GM23338 (cell line): ENCODE measurements at regions not wholly inside any gene's neighbourhood (a gene's known extent, or its start where the extent isn't known, plus 50 kb on each side); places are given as distances from the start of the nearest gene placed in this dataset.

Experiments used
- ATAC-seq: fragments of 200-7000 bp; cut with Tn5 transposase; 3 replicates; pipeline ENCODE4 v1.9.1; 2020
- DNase-seq: peaks from one replicate; pipeline ENCODE4 v3.0.0-alpha.2; 2015; ENCODE audit warnings: low spot score
- H2AFZ ChIP-seq: fragments of 200-600 bp; sonication (generic); 2 replicates; pipeline ENCODE4 v1.8.0; 2016; ENCODE audit warnings: antibody characterized with exemption, mild to moderate bottlenecking, moderate library complexity
- H3F3A ChIP-seq: fragments of 200-600 bp; sonication (generic); replicated peaks from 2 replicates; pipeline ENCODE4 v1.8.0; 2017; ENCODE audit warnings: antibody characterized with exemption, mixed run types, low read depth
- H3K27ac ChIP-seq: fragments of 200-600 bp; sonication (generic); 2 replicates; pipeline ENCODE4 v1.6.1; 2016; ENCODE audit warnings: low read depth
- H3K27me3 ChIP-seq: fragments of 200-600 bp; sonication (generic); 2 replicates; pipeline ENCODE4 v1.8.0; 2016; ENCODE audit warnings: mild to moderate bottlenecking, mixed run types, moderate library complexity; ENCODE audit not compliant: insufficient read depth
- H3K36me3 ChIP-seq: fragments of 200-600 bp; sonication (generic); 2 replicates; pipeline ENCODE4 v1.8.0; 2016; ENCODE audit warnings: mild to moderate bottlenecking; ENCODE audit not compliant: insufficient read depth
- H3K4me1 ChIP-seq: fragments of 200-600 bp; sonication (generic); 2 replicates; pipeline ENCODE4 v1.8.0; 2016; ENCODE audit warnings: mild to moderate bottlenecking, moderate library complexity; ENCODE audit not compliant: insufficient read depth
- H3K4me2 ChIP-seq: fragments of 200-600 bp; sonication (generic); 2 replicates; pipeline ENCODE4 v1.7.1; 2017; ENCODE audit warnings: mixed run types
- H3K4me3 ChIP-seq: fragments of 200-600 bp; sonication (generic); 2 replicates; pipeline ENCODE4 v1.6.1; 2016; ENCODE audit warnings: mixed run types
- H3K79me2 ChIP-seq: fragments of 200-600 bp; sonication (generic); replicated peaks from 2 replicates; pipeline ENCODE4 v1.8.0; 2017; ENCODE audit warnings: mild to moderate bottlenecking; ENCODE audit not compliant: insufficient read depth
- H3K9me2 ChIP-seq: fragments of 200-600 bp; sonication (generic); 2 replicates; pipeline ENCODE4 v1.8.0; 2017; ENCODE audit not compliant: insufficient read depth
- H4K20me1 ChIP-seq: fragments of 200-600 bp; sonication (generic); replicated peaks from 2 replicates; pipeline ENCODE4 v1.8.0; 2017; ENCODE audit warnings: mild to moderate bottlenecking; ENCODE audit not compliant: insufficient read depth
- H3K27ac Mint-ChIP-seq: 2 replicates; pipeline ENCODE4 v1.8.0; 2020; ENCODE audit warnings: inconsistent platforms, mild to moderate bottlenecking, moderate library complexity, mixed read lengths
- H3K27me3 Mint-ChIP-seq: 3 replicates; pipeline ENCODE4 v1.8.0; 2022; ENCODE audit warnings: low read depth, mild to moderate bottlenecking, moderate library complexity, mixed read lengths, inconsistent platforms; ENCODE audit not compliant: insufficient read depth, poor library complexity
- H3K36me3 Mint-ChIP-seq: 3 replicates; pipeline ENCODE4 v1.8.0; 2021; ENCODE audit warnings: low read depth, mild to moderate bottlenecking, inconsistent platforms, moderate library complexity, mixed read lengths
- H3K4me1 Mint-ChIP-seq: 3 replicates; pipeline ENCODE4 v1.8.0; 2020; ENCODE audit warnings: mild to moderate bottlenecking, inconsistent platforms, mixed read lengths
- H3K4me3 Mint-ChIP-seq: 3 replicates; pipeline ENCODE4 v1.8.0; 2021; ENCODE audit warnings: moderate library complexity, mild to moderate bottlenecking, inconsistent platforms, mixed read lengths
- H3K9me3 Mint-ChIP-seq: 3 replicates; pipeline ENCODE4 v1.8.0; 2020; ENCODE audit warnings: moderate library complexity, mild to moderate bottlenecking, inconsistent platforms, mixed read lengths
- CREB1 ChIP-seq: fragments of 250-450 bp; sonication (Bioruptor Pico); IDR thresholded peaks from 2 replicates; pipeline ENCODE4 v1.5.0; 2020; ENCODE audit warnings: low read depth, mild to moderate bottlenecking, moderate library complexity
- CTCF ChIP-seq, 2 experiments: fragments of 200-600 bp in 1 of 2; sonication (generic) in 1 of 2; conservative IDR thresholded peaks; 2 replicates each; pipeline versions ENCODE4 v1.5.1 to v1.6.1; 2016 to 2017; ENCODE audit warnings: antibody characterized with exemption in 2 of 2, low read depth in 2 of 2, mild to moderate bottlenecking in 2 of 2, moderate library complexity in 1 of 2
- ETS1 ChIP-seq: IDR thresholded peaks from 2 replicates; pipeline ENCODE4 v1.6.1; 2016; ENCODE audit warnings: antibody characterized with exemption
- EZH2 ChIP-seq: fragments of 200-600 bp; sonication (generic); IDR thresholded peaks from one replicate; pipeline ENCODE4 v1.8.0; 2017; ENCODE audit warnings: antibody characterized with exemption, mild to moderate bottlenecking, low read depth; ENCODE audit not compliant: unreplicated experiment
- JUNB ChIP-seq: IDR thresholded peaks from one replicate; pipeline ENCODE4 v1.6.1; 2016; ENCODE audit warnings: antibody characterized with exemption; ENCODE audit not compliant: unreplicated experiment
- NANOG ChIP-seq: IDR thresholded peaks from 2 replicates; pipeline ENCODE4 v1.6.1; 2016; ENCODE audit warnings: antibody characterized with exemption, borderline replicate concordance
- REST ChIP-seq: IDR thresholded peaks from one replicate; pipeline ENCODE4 v1.6.1; 2018; ENCODE audit warnings: antibody characterized with exemption; ENCODE audit not compliant: unreplicated experiment
- STAT1 ChIP-seq: IDR thresholded peaks from one replicate; pipeline ENCODE4 v1.6.1; 2016; ENCODE audit warnings: antibody characterized with exemption; ENCODE audit not compliant: unreplicated experiment
- ZNF114 ChIP-seq: fragments of 250-450 bp; sonication (Bioruptor Pico); IDR thresholded peaks from 2 replicates; pipeline ENCODE4 v1.5.0; 2020; ENCODE audit warnings: mild to moderate bottlenecking, moderate library complexity
- ZNF331 ChIP-seq: fragments of 250-450 bp; sonication (Bioruptor Pico); IDR thresholded peaks from 2 replicates; pipeline ENCODE4 v1.5.0; 2020; ENCODE audit warnings: low read depth, mild to moderate bottlenecking, moderate library complexity
- ZNF462 ChIP-seq: fragments of 250-450 bp; sonication (Bioruptor Pico); IDR thresholded peaks from 2 replicates; pipeline ENCODE4 v1.5.0; 2020; ENCODE audit warnings: mild to moderate bottlenecking, moderate library complexity

- no peak for TF ChIP-seq ETS1
These were observed 1956.8 kb upstream of the PCDH10 start (continued) for GRCh38 chr4:131192318-131192717.

GRCh38 chr4:131207589-131207988, 1941.5 kb upstream of the PCDH10 start:
- Mint-ChIP-seq H3K36me3 (peaks cover 17% of the 10 kb centered on the region; the same call in 2 of the 3 replicates), H3K9me3 (peaks cover 9% of the 10 kb centered on the region), H3K27ac (no peak overlapping the region), H3K4me1 (no peaks in the 10 kb centered on the region), H3K4me3 (no peak overlapping the region), H3K27me3 (peaks cover 2% of the 10 kb centered on the region)
- no peak for DNase-seq
- Histone ChIP-seq H3F3A (no peaks in the 10 kb centered on the region), H3K27me3 (no peaks in the 10 kb centered on the region), H2AFZ (no peak overlapping the region), H3K4me2 (no peak overlapping the region), H3K4me1 (no peaks in the 10 kb centered on the region), H3K36me3 (no peaks in the 10 kb centered on the region), H4K20me1 (no peaks in the 10 kb centered on the region), H3K4me3 (no peak overlapping the region), H3K79me2 (no peaks in the 10 kb centered on the region), H3K9me2 (0 out of 2 replicates have a peak, but pooled peaks cover 2% of the 10 kb centered on the region), H3K27ac (no peak overlapping the region)
- no peak for ATAC-seq
- TF ChIP-seq EZH2 (no peak), ZNF331 (CRISPR knock-in tag) (no peak), STAT1 (no peak), CREB1 (CRISPR knock-in tag) (no peak), ZNF462 (CRISPR knock-in tag) (no peak), JUNB (no peak), REST (no peak), CTCF (conservative IDR thresholded peaks at IDR 0.05; ENCODE audit: low read depth in 2 of 2) (no peak), ZNF114 (CRISPR knock-in tag) (no peak), NANOG (no peak), ETS1 (no peak)
